ENCODE measurements at regions not wholly inside any gene's neighbourhood (a gene's known extent, or its start where the extent isn't known, plus 50 kb on each side); places are given as distances from the start of the nearest gene placed in this dataset.

GRCh38 chr6:164409309-164410009, 899.9 kb downstream of the C6orf118 start:
- no peak for TF ChIP-seq CTCF (IDR thresholded peaks at IDR 0.05)
- no peak for TF ChIP-seq EP300 (IDR thresholded peaks at IDR 0.05)
